ENCODE measurements at regions not wholly inside any gene's neighbourhood (a gene's known extent, or its start where the extent isn't known, plus 50 kb on each side); places are given as distances from the start of the nearest gene placed in this dataset.
"Not testable (repeated sequence)": the region's sequence is repeated elsewhere in the genome, so short reads cannot be mapped to it uniquely, and the experiment has no call there.

DNA sequence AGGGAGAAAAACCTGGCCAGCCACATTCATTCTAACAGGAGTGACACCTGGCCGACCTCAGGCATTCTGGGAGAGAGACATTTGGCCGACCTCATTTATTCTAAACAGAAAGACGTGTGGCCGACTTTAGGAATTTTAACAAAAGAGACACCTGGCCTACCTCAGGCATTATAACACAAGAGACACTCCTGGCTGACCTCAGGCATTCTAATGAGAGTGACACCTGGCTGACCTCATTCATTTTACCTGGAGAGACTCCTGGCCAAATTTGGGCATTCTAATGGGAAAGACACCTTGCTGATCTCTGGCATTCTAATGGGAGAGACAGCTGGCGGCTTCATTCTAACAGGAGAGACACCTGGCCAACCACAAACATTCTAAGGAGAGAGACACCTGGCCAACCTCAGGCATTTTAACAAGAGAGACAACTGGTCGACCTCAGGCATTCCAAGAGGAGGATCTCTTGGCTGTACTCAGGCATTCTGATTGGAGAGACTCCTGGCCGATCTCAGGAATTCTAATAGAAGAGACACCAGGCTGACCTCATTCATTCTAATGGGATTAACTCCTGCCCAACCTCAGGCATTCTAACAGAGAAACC is 1353.9 kb downstream of the UQCRFS1 start:
- no peak for DNase-seq
- ATAC-seq = no peak
- intact Hi-C loops (cut with DNase I) = no loop called here

DNA sequence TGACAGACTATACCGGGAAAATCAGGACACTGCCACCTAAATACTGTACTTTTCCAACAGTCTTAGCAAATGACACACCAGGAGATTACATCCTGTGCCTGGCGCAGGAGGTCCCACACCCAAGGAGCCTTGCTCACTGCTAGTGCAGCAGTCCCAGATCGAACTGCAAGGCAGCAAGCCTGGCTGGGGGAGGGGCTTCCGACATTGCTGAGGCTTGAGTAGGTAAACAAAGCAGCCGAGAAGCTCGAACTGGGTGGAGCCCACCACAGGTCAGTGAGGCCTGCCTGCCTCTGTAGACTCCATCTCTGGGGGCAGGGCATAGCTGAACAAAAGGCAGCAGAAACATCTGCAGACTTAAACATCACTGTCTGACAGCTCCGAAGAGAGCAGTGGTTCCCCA is 1360.0 kb downstream of the UQCRFS1 start:
- DNase-seq; intact Hi-C loops (cut with DNase I); ATAC-seq: not testable (repeated sequence)

DNA sequence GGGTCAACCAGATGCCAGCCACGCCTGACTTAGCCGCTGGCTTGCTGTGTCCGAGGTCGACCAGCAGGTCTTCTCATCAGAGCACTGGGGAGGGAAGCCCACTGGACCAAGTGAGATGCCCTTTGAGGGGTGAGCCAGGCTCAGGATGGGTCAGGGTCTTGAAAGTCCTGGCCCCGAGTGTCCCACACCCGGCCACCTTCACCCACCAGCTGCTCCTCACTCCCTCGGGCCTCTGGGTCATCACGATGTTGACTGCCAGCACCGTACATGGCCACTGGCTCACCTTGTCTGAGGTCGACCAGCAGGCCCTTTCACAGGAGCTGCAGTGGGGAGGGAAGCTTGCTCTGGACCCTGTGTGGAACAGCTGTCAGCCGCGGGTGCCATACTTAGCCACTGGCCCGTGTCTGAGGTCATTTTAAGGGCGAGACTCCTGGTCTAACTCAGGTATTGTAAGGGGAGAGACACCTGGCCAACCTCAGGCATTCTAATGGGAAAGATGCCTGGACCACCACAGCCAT is 1361.3 kb downstream of the UQCRFS1 start:
- intact Hi-C loops (cut with DNase I) = no loop called here
- DNase-seq (no peak), ATAC-seq (no peak)

DNA sequence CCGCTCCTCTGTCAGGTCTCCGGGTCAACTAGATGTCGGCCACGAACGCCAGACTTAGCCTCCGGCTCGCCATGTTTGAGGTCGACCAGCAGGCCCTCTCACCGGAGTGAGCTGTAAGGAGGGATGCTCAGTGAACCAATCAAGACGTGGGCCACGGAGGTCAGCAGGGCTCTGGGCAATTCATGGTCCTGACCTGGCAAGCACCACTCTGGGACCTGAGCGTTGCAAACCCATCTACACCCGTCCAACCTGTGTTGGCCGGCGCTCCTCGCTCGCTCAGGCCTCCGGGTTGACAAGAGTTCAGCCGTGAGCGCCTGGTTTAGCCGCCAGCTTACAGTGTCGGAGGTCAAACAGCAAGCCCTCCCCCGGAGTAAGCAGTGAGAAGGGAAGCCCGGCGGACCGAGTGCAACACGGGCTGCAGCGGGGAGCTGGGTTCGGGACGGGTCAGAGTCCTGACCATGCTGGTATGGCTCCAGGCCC is 1361.9 kb downstream of the UQCRFS1 start:
- no peak for DNase-seq
- intact Hi-C loops (cut with DNase I) = no loop called here

DNA sequence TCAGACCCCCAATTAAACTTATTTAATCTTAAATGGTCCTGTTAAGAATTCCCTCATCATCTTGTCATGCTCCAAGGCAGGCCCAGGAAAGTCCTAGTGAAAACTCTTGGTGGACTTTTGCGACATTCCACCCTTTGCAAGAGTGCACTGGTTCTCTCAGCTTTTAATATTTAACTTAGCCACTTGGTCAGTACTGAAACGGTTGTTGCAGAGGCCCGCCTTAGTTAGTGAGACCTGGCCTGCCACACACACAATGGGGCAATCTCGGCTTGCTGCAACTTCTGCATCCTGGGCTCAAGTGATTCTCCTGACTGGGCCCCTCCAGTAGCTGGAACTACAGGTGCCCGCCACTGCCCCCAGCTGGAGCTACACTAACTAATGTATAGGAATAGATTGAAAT is 1366.0 kb downstream of the UQCRFS1 start:
- intact Hi-C loops (cut with DNase I) = no loop called here
- no peak for DNase-seq

More for the DNA sequence above, 1361.9 kb downstream of the UQCRFS1 start:
- ATAC-seq = no peak

DNA sequence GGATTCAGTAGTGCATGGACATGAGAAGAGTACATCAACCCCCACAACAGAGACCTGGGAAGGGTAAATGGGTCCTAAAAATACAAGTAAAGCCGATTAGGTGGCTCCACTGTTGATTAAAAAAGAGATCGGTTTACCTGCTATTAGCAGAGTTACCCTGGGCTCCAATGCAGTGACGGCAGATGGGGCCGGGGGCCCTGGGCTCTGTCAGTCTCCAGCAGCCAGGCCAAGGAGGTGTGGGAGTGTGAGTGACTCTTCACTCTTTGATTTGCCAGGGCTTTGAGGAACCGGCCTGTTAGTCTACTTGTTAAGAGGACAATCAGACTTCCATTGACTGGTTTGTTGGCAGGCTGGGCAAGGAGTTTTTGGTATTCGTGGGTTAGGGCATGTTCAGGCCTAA is 1368.7 kb downstream of the UQCRFS1 start:
- DNase-seq = no peak
- intact Hi-C loops (cut with DNase I) = no loop called here
- no peak for ATAC-seq

More for the DNA sequence above, 1366.0 kb downstream of the UQCRFS1 start:
- ATAC-seq = no peak

DNA sequence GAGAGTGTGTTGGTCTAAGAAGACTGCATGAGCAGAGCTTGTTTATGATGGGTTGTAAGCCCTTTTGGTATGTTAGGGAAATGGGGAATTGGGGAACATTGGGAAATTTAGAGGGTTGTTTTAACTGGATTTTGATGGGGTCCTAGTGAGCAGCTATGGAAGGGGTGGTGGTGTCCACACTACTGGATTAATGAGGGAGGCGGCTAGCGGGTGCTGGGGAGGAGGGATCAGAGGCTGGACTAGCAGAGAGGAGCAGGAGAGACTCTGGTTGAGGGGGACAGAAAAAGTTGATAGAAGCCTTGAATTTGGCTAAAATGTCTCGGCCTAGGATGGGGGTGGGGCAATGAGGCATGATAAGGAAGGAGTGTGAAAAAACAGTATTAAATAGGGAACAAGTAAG is 1369.1 kb downstream of the UQCRFS1 start:
- no peak for ATAC-seq
- intact Hi-C loops (cut with DNase I) = no loop called here
- no peak for DNase-seq

DNA sequence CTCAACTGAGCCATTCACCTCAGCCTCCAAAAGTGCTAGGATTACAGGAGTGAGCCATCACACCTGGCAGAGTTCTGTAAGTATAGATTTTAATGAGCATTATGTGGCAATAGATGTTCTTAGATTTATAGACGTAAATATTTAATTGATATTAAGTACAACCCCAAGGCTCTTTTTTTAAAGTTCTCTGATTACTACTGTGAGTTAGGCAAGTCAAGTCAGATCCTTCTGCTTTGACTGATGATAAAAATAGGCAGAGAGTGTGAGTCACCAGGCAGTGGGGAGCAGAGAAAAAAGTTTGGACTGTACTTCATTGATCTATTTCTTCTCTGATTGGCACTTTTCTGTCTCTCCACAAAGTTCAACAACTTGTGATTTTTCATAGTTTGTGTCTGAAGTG is 1379.9 kb downstream of the UQCRFS1 start:
- intact Hi-C loops (cut with DNase I) = no loop called here
- DNase-seq (no peak), ATAC-seq (no peak)

DNA sequence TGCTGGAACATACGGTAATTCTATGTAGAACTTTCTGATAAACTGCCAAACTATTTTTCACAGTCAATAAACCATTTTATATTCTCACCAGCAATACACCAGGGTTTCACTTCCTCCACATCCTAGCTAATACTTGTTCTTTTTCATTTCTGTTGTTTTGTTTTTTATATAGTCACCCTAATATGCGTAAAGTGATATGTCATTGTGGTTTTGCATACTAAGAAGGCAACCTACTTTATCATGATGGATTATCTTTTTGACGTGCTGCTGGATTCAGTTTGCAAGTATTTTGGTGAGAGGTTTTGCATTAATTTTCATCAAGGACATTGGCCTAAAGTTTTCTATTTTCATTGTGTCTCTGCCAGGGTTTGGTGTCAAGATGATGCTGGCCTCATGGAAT is 1384.1 kb downstream of the UQCRFS1 start:
- intact Hi-C loops (cut with DNase I) = no loop called here
- no peak for DNase-seq
- ATAC-seq = no peak

DNA sequence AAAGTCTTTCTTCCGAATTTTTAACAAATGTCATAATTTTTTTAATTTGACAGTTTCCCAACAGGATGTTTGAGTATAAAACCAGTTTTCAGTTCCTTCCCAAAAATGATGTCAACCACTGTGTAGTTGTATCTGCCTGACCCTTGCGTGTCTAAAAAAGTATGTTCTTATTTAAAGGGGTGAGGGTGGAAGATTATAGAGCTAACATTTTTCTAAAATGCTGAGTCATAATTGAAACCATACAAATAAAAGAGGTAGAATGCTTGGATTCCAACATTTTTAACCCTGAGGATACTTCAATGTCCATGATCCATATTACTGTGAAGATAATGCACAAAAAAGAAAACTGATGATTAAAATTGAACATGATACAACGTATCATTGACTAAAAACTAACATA is 1388.8 kb downstream of the UQCRFS1 start:
- ATAC-seq (no peak), DNase-seq (no peak)
- intact Hi-C loops (cut with DNase I) = no loop called here

DNA sequence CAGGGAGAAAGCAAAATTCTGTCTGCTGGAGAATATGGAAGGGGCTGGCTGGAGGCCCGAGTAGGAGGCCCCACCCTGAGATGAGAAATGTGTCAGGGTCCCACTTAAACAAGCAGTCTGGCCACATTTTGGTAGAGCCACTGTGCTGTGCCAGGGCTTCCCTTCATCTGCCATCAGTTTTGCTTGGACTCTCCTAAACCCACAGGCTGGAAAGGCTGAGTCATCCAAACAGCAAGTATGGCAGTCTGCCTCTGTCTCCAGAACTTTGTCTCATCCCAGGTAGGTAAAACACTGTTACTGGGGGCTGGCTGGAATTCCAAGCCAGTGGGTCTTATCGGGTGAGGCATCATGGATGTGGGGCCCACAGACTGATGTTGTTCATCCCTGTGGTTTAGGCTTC is 1390.6 kb downstream of the UQCRFS1 start:
- intact Hi-C loops (cut with DNase I) = no loop called here
- no peak for ATAC-seq

DNA sequence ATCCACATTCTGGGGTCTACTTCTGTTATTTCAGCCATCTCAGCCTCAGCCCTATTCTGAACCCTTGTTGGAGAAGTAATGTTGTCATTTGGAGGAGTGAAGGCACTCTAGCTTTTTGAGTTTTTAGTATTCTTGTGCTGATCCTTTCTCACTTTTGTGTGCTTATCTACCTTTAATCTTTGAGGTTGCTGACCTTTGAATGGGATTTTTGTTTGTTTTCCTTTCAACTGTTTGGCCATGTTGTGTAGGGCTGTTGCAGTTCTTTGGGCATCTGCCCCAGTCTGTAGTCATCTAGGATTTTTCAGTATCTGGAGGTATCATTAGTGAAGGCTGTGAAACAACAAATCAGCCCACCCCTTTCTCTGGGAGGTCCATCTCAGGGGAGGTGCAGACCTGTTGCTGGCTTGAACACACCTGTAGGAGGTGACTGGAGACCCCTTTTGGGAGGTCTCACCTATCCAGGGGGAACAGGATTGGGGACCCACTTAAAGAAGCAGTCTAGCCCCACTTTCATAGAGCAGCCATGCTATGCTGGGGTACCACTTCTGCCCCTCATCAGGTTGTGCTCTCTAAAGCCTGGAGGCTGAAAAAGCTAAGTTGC is 1391.4 kb downstream of the UQCRFS1 start:
- DNase-seq (no peak), ATAC-seq (no peak)
- intact Hi-C loops (cut with DNase I) = no loop called here

More for the DNA sequence above, 1390.6 kb downstream of the UQCRFS1 start:
- no peak for DNase-seq

DNA sequence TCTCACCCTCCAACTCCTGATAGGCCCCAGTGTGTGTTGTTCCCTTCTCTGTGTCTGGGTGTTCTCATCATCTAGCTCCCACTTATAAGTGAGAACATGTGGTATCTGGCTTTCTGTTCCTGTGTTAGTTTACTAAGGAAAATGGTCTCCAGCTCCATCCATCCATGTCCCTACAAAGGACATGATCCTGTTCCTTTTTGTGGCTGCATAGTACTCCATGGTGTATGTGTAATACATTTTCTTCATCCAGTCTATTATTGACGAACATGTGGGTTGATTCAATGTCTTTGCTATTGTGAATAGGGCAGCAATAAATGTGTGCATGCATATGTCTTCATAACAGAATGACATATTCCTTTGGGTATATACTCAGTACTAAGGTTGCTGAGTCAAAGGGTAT is 1397.0 kb downstream of the UQCRFS1 start:
- intact Hi-C loops (cut with DNase I) = no loop called here
- ATAC-seq (no peak), DNase-seq (no peak)

DNA sequence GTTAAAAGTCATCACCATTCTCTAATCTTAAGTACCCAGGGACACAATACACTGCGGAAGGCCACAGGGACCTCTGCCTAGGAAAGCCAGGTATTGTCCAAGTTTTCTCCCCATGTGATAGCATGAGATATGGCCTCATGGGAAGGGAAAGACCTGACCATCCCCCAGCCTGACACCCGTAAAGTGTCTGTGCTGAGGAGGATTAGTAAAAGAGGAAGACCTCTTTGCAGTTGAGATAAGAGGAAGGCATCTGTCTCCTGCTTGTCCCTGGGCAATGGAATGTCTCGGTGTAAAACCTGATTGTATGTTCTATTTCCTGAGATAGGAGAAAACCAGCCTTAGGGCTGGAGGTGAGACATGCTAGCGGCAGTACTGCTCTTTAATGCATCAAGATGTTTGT is 1398.1 kb downstream of the UQCRFS1 start:
- intact Hi-C loops (cut with DNase I); DNase-seq; ATAC-seq: not testable (repeated sequence)

DNA sequence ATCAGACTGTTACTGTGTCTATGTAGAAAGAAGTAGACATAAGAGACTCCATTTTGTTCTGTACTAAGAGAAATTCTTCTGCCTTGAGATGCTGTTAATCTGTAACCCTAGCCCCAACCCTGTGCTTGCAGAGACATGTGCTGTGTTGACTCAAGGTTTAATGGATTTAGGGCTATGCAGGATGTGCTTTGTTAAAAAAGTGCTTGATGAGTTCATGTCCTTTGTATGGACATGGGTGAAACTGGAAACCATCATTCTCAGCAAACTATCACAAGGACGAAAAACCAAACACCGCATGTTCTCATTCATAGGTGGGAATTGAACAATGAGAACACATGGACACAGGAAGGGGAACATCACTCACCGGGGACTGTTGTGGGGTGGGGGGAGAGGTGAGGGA is 1398.7 kb downstream of the UQCRFS1 start:
- DNase-seq; intact Hi-C loops (cut with DNase I); ATAC-seq: not testable (repeated sequence)

DNA sequence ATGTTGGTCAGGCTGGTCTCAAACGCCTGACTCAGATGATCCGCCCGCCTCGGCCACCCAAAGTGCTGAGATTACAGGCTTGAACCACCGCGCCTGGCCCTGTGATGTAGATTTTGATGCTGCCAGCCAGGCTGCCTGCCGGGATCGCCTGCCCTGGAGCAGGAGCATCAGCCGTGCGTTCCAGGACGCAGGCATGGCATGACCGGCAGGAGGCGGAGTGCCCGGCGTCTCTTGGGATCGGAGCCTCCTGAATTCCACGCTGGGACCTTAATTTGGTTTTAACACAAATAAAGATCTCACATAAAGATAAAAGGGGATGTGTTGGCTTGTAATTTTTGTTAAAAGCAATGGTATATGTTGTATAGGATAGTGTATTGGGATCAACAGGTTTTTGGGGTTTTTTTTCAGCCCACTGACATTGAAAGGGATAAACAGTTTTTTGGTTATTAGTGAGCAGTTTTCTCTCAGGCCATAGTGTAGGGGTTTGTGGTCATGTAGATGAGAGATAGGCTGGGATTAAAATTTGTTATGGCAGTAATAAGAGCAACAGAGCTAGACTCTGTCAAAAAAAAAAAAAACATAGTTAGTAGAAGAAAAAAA is 1406.4 kb downstream of the UQCRFS1 start:
- no peak for ATAC-seq
- intact Hi-C loops (cut with DNase I) = no loop called here
- no peak for DNase-seq

DNA sequence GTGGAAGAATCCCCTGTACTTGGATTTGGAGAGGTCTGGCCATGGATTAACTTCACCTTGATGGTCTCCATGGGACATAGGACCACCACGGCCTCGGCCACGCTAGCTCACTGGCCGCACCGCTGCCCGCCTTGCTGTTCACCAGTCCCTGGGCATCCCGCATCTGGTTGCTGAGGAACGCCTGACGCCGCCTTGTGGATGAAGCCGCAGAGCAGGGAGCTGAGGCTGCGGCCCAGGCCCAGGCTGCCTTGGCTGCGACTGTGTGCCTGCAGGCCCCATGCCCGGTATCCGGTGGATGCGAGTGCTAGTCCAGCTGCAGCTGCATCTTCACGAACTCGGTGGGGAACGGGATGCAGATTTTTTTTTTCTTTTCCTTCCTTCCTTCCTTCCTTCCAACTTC is 1407.1 kb downstream of the UQCRFS1 start:
- intact Hi-C loops (cut with DNase I) = no loop called here
- ATAC-seq (no peak), DNase-seq (no peak)

DNA sequence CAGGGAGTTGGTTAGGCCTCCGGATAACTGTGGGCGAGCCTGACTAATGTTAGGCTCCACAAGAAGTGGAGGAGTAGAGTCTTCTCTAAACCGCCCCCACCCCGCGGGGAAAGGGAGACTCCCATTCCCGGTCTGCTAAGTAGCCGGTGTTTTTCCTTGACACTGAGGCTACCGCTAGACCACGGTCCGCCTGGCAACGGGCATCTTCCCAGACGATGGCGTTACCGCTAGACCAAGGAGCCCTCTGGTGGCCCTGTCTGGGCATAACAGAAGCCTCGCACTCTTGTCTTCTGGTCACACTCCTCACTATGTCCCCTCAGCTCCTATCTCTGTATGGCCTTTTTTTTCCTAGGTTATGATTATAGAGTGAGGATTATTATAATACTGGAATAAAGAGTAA is 1410.7 kb downstream of the UQCRFS1 start:
- intact Hi-C loops (cut with DNase I); ATAC-seq; DNase-seq: not testable (repeated sequence)

DNA sequence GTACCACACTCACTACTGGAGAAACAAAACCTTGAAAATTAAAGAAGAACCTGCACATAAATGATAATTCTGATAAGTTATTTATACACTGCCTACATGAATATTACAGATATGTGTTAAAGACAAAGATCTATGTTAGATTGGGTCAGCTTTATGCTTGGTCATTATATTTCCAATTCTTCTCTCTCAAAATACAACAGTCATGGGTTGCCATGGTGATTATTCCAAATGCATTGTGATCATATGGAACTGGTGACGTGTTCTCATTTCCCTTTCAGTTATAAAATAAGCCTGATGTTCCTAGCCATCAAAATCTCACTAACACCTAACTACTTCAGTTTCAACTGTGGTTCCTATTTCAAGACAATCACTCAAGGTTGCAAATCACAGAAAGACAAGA is 1416.4 kb downstream of the UQCRFS1 start:
- DNase-seq = no peak
- ATAC-seq = no peak
- intact Hi-C loops (cut with DNase I) = loop anchor here in 1 of 2 donors (10.0 kb wide), 1 partner anchor 142 kb away; no protein-coding TSS in a partner anchor

DNA sequence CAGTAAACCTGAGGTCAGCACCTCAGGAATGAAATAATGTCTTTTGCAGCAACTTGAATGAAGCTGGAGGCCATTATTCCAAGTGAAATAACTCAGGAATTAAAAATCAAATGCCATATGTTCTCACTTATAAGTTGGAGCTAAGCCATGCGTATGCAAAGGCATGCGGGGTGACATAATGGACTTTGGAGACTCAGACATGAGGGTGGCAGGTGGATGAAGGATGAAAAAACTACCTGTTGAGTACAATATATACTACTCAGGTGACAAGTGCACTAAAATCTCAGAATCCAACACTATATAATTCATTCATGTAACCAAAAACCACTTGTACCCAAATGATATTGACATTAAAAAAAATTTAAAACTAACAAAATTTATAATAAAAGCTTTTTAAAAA is 1416.9 kb downstream of the UQCRFS1 start:
- DNase-seq (no peak), ATAC-seq (no peak)
- intact Hi-C loops (cut with DNase I) = loop anchor here in 1 of 2 donors (10.0 kb wide), 1 partner anchor 141 kb away; no protein-coding TSS in a partner anchor
